Ishikawa (cell line): ENCODE measurements at regions not wholly inside any gene's neighbourhood (a gene's known extent, or its start where the extent isn't known, plus 50 kb on each side); places are given as distances from the start of the nearest gene placed in this dataset.

Experiments
- CEBPB ChIP-seq: IDR thresholded peaks from 2 replicates; pipeline ENCODE4 v1.6.1; 2012
- CREB1 ChIP-seq: IDR thresholded peaks from 2 replicates; pipeline ENCODE4 v1.6.1; 2012; ENCODE audit warnings: low read depth
- EGR1 ChIP-seq: IDR thresholded peaks from 2 replicates; pipeline ENCODE4 v1.6.1; 2012
- EP300 ChIP-seq: IDR thresholded peaks from 2 replicates; pipeline ENCODE4 v1.6.1; 2012; ENCODE audit warnings: borderline replicate concordance
- FOXM1 ChIP-seq: IDR thresholded peaks from 2 replicates; pipeline ENCODE4 v1.6.1; 2012; ENCODE audit warnings: low read depth, borderline replicate concordance
- NFIC ChIP-seq: IDR thresholded peaks from 2 replicates; pipeline ENCODE4 v1.6.1; 2012
- RAD21 ChIP-seq: IDR thresholded peaks from 2 replicates; pipeline ENCODE4 v1.6.1; 2012; ENCODE audit warnings: low read depth
- TAF1 ChIP-seq: IDR thresholded peaks from 2 replicates; pipeline ENCODE4 v1.6.1; 2012; ENCODE audit warnings: low read depth, mild to moderate bottlenecking
- TCF12 ChIP-seq: IDR thresholded peaks from 2 replicates; pipeline ENCODE4 v1.6.1; 2012; ENCODE audit warnings: low read depth
- TEAD4 ChIP-seq: IDR thresholded peaks from 2 replicates; pipeline ENCODE4 v1.6.1; 2012
- YY1 ChIP-seq: IDR thresholded peaks from 2 replicates; pipeline ENCODE4 v1.6.1; 2012; ENCODE audit warnings: low read depth
- TF ChIP-seq, protein P1 (sequence below): IDR thresholded peaks from 2 replicates; pipeline ENCODE4 v1.6.1; 2012
- TF ChIP-seq, protein P2 (sequence below): IDR thresholded peaks from 2 replicates; pipeline ENCODE4 v1.6.1; 2012; ENCODE audit warnings: low read depth, mild to moderate bottlenecking
- TF ChIP-seq, protein P3 (sequence below): IDR thresholded peaks from 2 replicates; pipeline ENCODE4 v1.6.1; 2012

DNA sequence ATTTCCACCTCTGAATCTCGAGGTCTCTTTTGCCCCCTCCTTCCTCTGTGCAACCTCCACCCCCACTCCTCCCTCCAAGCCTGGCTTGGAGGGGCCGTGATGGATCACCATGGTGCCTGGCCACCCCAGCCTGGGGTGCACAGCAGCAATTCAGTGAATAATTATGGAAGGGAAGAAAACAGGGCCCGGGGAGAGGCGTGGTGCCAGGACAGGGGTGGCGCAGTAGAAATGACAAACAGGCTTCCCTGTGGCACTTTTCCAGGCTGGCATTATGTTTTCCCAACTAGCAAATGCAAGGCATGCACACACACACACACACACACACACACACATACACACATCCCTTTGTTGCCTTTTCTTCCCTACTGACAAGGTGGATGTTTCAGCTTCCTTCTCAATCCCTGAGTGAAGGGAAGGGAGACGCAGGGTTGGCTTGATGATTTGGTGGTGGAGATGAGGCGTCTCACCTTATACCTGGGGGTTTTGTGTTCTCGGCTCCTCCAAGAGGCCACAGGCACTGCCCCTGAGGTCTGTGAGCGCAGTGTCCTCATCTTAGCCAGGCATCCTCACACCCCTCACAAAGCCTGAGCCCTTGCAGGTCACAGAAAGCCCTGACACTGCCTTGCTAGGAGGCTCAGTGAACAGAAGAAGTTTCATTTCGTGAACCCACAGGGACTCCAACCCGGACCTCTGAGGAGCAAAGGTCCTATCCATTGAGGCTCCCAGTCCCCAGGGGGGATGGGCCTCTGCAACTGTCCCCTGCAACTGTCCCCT, 215.8 kb downstream of the MATN1 start:
- TF ChIP-seq CEBPB (no peak), TCF12 (no peak), NFIC (no peak), EP300 (no peak), CREB1 (no peak), TAF1 (no peak), EGR1 (no peak), YY1 (no peak), RAD21 (no peak), FOXM1 (no peak), TEAD4 (no peak)
- TF ChIP-seq, protein P1, sequence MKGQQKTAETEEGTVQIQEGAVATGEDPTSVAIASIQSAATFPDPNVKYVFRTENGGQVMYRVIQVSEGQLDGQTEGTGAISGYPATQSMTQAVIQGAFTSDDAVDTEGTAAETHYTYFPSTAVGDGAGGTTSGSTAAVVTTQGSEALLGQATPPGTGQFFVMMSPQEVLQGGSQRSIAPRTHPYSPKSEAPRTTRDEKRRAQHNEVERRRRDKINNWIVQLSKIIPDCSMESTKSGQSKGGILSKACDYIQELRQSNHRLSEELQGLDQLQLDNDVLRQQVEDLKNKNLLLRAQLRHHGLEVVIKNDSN, result no peak
- TF ChIP-seq, protein P2, sequence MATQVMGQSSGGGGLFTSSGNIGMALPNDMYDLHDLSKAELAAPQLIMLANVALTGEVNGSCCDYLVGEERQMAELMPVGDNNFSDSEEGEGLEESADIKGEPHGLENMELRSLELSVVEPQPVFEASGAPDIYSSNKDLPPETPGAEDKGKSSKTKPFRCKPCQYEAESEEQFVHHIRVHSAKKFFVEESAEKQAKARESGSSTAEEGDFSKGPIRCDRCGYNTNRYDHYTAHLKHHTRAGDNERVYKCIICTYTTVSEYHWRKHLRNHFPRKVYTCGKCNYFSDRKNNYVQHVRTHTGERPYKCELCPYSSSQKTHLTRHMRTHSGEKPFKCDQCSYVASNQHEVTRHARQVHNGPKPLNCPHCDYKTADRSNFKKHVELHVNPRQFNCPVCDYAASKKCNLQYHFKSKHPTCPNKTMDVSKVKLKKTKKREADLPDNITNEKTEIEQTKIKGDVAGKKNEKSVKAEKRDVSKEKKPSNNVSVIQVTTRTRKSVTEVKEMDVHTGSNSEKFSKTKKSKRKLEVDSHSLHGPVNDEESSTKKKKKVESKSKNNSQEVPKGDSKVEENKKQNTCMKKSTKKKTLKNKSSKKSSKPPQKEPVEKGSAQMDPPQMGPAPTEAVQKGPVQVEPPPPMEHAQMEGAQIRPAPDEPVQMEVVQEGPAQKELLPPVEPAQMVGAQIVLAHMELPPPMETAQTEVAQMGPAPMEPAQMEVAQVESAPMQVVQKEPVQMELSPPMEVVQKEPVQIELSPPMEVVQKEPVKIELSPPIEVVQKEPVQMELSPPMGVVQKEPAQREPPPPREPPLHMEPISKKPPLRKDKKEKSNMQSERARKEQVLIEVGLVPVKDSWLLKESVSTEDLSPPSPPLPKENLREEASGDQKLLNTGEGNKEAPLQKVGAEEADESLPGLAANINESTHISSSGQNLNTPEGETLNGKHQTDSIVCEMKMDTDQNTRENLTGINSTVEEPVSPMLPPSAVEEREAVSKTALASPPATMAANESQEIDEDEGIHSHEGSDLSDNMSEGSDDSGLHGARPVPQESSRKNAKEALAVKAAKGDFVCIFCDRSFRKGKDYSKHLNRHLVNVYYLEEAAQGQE, result no peak
- TF ChIP-seq, protein P3, sequence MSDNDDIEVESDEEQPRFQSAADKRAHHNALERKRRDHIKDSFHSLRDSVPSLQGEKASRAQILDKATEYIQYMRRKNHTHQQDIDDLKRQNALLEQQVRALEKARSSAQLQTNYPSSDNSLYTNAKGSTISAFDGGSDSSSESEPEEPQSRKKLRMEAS, result no peak
